BJ (cell line): ENCODE measurements at regions not wholly inside any gene's neighbourhood (a gene's known extent, or its start where the extent isn't known, plus 50 kb on each side); places are given as distances from the start of the nearest gene placed in this dataset.

Experiments
- CTCF ChIA-PET: fragments of 350-600 bp; formaldehyde crosslinking; extraction: SDS; loops from one replicate; lab custom pipeline; 2021; ENCODE audit warnings: antibody characterized with exemption, inconsistent platforms; lab: Yijun Ruan, JAX
- POLR2A ChIA-PET: fragments of 300-600 bp; sonication (Branson Sonifier 250); formaldehyde crosslinking; extraction: SDS; loops from one replicate; lab custom pipeline; 2021; ENCODE audit warnings: antibody characterized with exemption; lab: Charles Lee
- DNase-seq: peaks from one replicate; pipeline ENCODE4 v3.0.0-alpha.2; 2011; ENCODE audit warnings: low read depth
- H3K27me3 ChIP-seq: 2 replicates; pipeline ENCODE4 v1.6.0; 2011; ENCODE audit warnings: low read length; ENCODE audit not compliant: control insufficient read depth, insufficient read depth
- H3K36me3 ChIP-seq: 2 replicates; pipeline ENCODE4 v1.5.1; 2011; ENCODE audit warnings: low read length; ENCODE audit not compliant: control insufficient read depth, insufficient read depth
- H3K4me3 ChIP-seq: 2 replicates; pipeline ENCODE4 v1.5.1; 2011; ENCODE audit warnings: low read depth, mild to moderate bottlenecking, control low read depth, low read length
- CTCF ChIP-seq: IDR thresholded peaks from 2 replicates; pipeline ENCODE4 v1.5.1; 2011; ENCODE audit warnings: low read depth, mild to moderate bottlenecking, control low read depth, inconsistent platforms, low read length, moderate library complexity; ENCODE audit not compliant: insufficient read depth

GRCh38 chr13:88068975-88069374 is 397.8 kb downstream of the SLITRK5 start:
- Histone ChIP-seq H3K4me3 (no peak overlapping the region), H3K36me3 (no peaks in the 10 kb centered on the region), H3K27me3 (no peaks in the 10 kb centered on the region)
- ChIA-PET CTCF (no interaction called here), POLR2A (no interaction called here)
- TF ChIP-seq CTCF, result no peak
- no peak for DNase-seq

- Histone ChIP-seq H3K36me3 (no peaks in the 10 kb centered on the region), H3K27me3 (no peaks in the 10 kb centered on the region), H3K4me3 (no peak overlapping the region)
- DNase-seq, result no peak
- no peak for TF ChIP-seq CTCF
- POLR2A ChIA-PET, result no interaction called here
- CTCF ChIA-PET, result no interaction called here
These were observed 400.2 kb downstream of the SLITRK5 start for GRCh38 chr13:88071371-88071770.

GRCh38 chr13:88074794-88075510 is 403.8 kb downstream of the SLITRK5 start:
- Histone ChIP-seq H3K27me3 (no peaks in the 10 kb centered on the region), H3K4me3 (no peak overlapping the region), H3K36me3 (no peaks in the 10 kb centered on the region)
- TF ChIP-seq CTCF, result no peak
- POLR2A ChIA-PET, result no interaction called here
- CTCF ChIA-PET, result no interaction called here
- DNase-seq, result no peak

GRCh38 chr13:88085036-88085435 is 413.9 kb downstream of the SLITRK5 start:
- H3K4me3 ChIP-seq, result no peak overlapping the region
- no peak for TF ChIP-seq CTCF
- H3K36me3 ChIP-seq, result no peaks in the 10 kb centered on the region
- ChIA-PET CTCF (no interaction called here), POLR2A (no interaction called here)
- no peaks in the 10 kb centered on the region for H3K27me3 ChIP-seq
- DNase-seq, result no peak

- H3K27me3 ChIP-seq, result no peaks in the 10 kb centered on the region
- no peak overlapping the region for H3K4me3 ChIP-seq
- DNase-seq, result no peak
- no peak for TF ChIP-seq CTCF
- ChIA-PET POLR2A (no interaction called here), CTCF (no interaction called here)
- H3K36me3 ChIP-seq, result no peaks in the 10 kb centered on the region
These were observed 415.4 kb downstream of the SLITRK5 start for GRCh38 chr13:88086577-88086976.
